K562 (cell line): ENCODE measurements at regions not wholly inside any gene's neighbourhood (a gene's known extent, or its start where the extent isn't known, plus 50 kb on each side); places are given as distances from the start of the nearest gene placed in this dataset.

Experiments
- ATAC-seq: fragments of 200-7000 bp; cut with Tn5 transposase; 3 replicates; pipeline ENCODE4 v1.9.1; 2020; ENCODE audit warnings: moderate library complexity
- BruUV-seq: library from RNA; stranded (reverse); fragments of 400-500 nt; replicated peaks from 2 replicates; lab custom pipeline; 2021; lab: Mats Ljungman, UMichigan
- CTCF ChIA-PET: fragments of 300-600 bp; formaldehyde crosslinking; extraction: SDS; loops from one replicate; lab custom pipeline; 2021; ENCODE audit warnings: low intra/inter-chr PET ratio; lab: Yijun Ruan, JAX
- POLR2A ChIA-PET: fragments of 300-600, 350-650 bp; sonication (Branson Sonifier 250); formaldehyde crosslinking; extraction: SDS; loops from one replicate; lab custom pipeline; 2021; ENCODE audit warnings: antibody characterized with exemption, inconsistent platforms; lab: Yijun Ruan, JAX
- DNase-seq, 4 experiments: peaks; one replicate each; pipeline versions ENCODE4 v3.0.0 to v3.0.0-alpha.2; 2011 to 2018; ENCODE audit warnings: low spot score in 3 of 4, mixed read lengths in 3 of 4; ENCODE audit errors: extremely low read depth in 1 of 4
- FAIRE-seq: peaks from 2 replicates; lab custom pipeline; 2011; peaks lifted over from hg19 to GRCh38; lab: Jason Lieb, UNC
- H2AFZ ChIP-seq: 2 replicates; pipeline ENCODE4 v1.6.0; 2011; ENCODE audit warnings: low read depth, low read length, control low read depth, inconsistent platforms
- H3K27ac ChIP-seq: fragments of 200-600 bp; 3 replicates; pipeline ENCODE4 v1.8.0; 2011; ENCODE audit warnings: low read depth, mild to moderate bottlenecking, control low read depth, inconsistent platforms, low read length, moderate library complexity, mixed read lengths; ENCODE audit errors: extremely low read depth
- H3K27me3 ChIP-seq, 2 experiments: fragments of 300-600 bp in 1 of 2; 2 replicates in 1 of 2; 3 replicates in 1 of 2; pipeline versions ENCODE4 v1.6.0 to v1.8.0; 2011; ENCODE audit warnings: inconsistent platforms in 2 of 2, low read length in 2 of 2, mild to moderate bottlenecking in 1 of 2, mixed read lengths in 1 of 2, moderate library complexity in 1 of 2; ENCODE audit not compliant: control insufficient read depth in 2 of 2, insufficient read depth in 2 of 2
- H3K36me3 ChIP-seq: fragments of 300-600 bp; 3 replicates; pipeline ENCODE4 v1.8.0; 2011; ENCODE audit warnings: mild to moderate bottlenecking, low read length, inconsistent platforms; ENCODE audit not compliant: control insufficient read depth, insufficient read depth
- H3K4me1 ChIP-seq, 2 experiments: fragments of 200-600 bp in 1 of 2; replicated peaks in 1 of 2; 2 replicates in 1 of 2; 3 replicates in 1 of 2; pipeline versions ENCODE4 v1.5.1 to v1.8.0; 2011; ENCODE audit warnings: inconsistent platforms in 2 of 2, low read length in 2 of 2, mild to moderate bottlenecking in 1 of 2, mixed read lengths in 1 of 2, moderate library complexity in 1 of 2; ENCODE audit not compliant: control insufficient read depth in 2 of 2, insufficient read depth in 2 of 2
- H3K4me2 ChIP-seq: 2 replicates; pipeline ENCODE4 v1.6.1; 2011; ENCODE audit warnings: low read length, control low read depth, inconsistent platforms, mixed read lengths; ENCODE audit not compliant: insufficient read depth
- H3K4me3 ChIP-seq: fragments of 200-600 bp; sonication (generic), shearing (Covaris generic); 2 replicates; pipeline ENCODE4 v1.5.1; 2016; ENCODE audit warnings: control low read depth, inconsistent platforms
- H3K79me2 ChIP-seq: fragments of 200-600 bp; 3 replicates; pipeline ENCODE4 v1.8.0; 2011; ENCODE audit warnings: low read length, inconsistent platforms; ENCODE audit not compliant: control insufficient read depth, insufficient read depth
- H3K9ac ChIP-seq, 2 experiments: 2 replicates each; pipeline versions ENCODE4 v1.6.0 to v1.6.1; 2011; ENCODE audit warnings: low read depth in 2 of 2, low read length in 2 of 2, control low read depth in 1 of 2, inconsistent platforms in 1 of 2, mild to moderate bottlenecking in 1 of 2, mixed read lengths in 1 of 2; ENCODE audit not compliant: insufficient read depth in 1 of 2
- H3K9me1 ChIP-seq: one replicate; pipeline ENCODE4 v1.6.0; 2011; ENCODE audit warnings: inconsistent platforms, mild to moderate bottlenecking, low read length, moderate library complexity; ENCODE audit not compliant: control insufficient read depth, insufficient read depth
- H3K9me3 ChIP-seq: replicated peaks from 2 replicates; pipeline ENCODE4 v1.5.1; 2011; ENCODE audit warnings: low read depth, low read length, inconsistent platforms; ENCODE audit not compliant: control insufficient read depth, insufficient read depth
- H4K20me1 ChIP-seq: replicated peaks from 2 replicates; pipeline ENCODE4 v1.6.1; 2011; ENCODE audit warnings: low read length, inconsistent platforms, mixed read lengths; ENCODE audit not compliant: control insufficient read depth, insufficient read depth
- CCNT2 ChIP-seq: IDR thresholded peaks from 2 replicates; pipeline ENCODE4 v1.6.1; 2011; ENCODE audit warnings: borderline replicate concordance, low read depth, mild to moderate bottlenecking, moderate library complexity, mixed read lengths, low read length; ENCODE audit not compliant: insufficient read length; ENCODE audit errors: extremely low read depth
- FOXK2 ChIP-seq, 2 experiments: fragments of 450-650 bp; IDR thresholded peaks in 1 of 2; conservative IDR thresholded peaks in 1 of 2; 2 replicates each; pipeline ENCODE4 v1.6.1; 2016; ENCODE audit warnings: low read depth in 2 of 2, mild to moderate bottlenecking in 1 of 2
- MEIS2 ChIP-seq: fragments of 450-650 bp; IDR thresholded peaks from 2 replicates; pipeline ENCODE4 v1.6.1; 2014; ENCODE audit warnings: mild to moderate bottlenecking; ENCODE audit not compliant: partially characterized antibody
- MTF1 ChIP-seq: fragments of 250-450 bp; sonication (Bioruptor Pico); IDR thresholded peaks from 2 replicates; pipeline ENCODE4 v1.9.0; 2021; ENCODE audit warnings: moderate library complexity, mild to moderate bottlenecking, inconsistent platforms, borderline replicate concordance
- NR0B1 ChIP-seq: fragments of 450-650 bp; IDR thresholded peaks from one replicate; pipeline ENCODE4 v1.6.1; 2018; ENCODE audit warnings: mild to moderate bottlenecking, moderate library complexity; ENCODE audit not compliant: partially characterized antibody
- SAFB ChIP-seq: fragments of 200-400 bp; formaldehyde crosslinking; IDR thresholded peaks from 2 replicates; pipeline ENCODE4 v1.6.1; 2017; ENCODE audit warnings: low read depth, low read length, borderline replicate concordance
- WGBS: fragments of 100-300 bp; shearing (Covaris generic); methylation state at CpG from one replicate; pipeline ENCODE4 v1.1.6; 2016; ENCODE audit warnings: low coverage, mixed read lengths; ENCODE audit not compliant: insufficient coverage; ENCODE audit errors: missing lambda C conversion rate; 5-methylcytosine and 5-hydroxymethylcytosine counted together
- in situ Hi-C: fragments of 300-500 bp; cut with MboI; formaldehyde crosslinking; loops from 4 replicates; pipeline ENCODE4 v1.15.0; 2018; ENCODE audit warnings: inconsistent platforms, mixed read lengths
- intact Hi-C: fragments of 100-400 bp; cut with micrococcal nuclease; formaldehyde crosslinking; loops from 2 replicates; pipeline ENCODE4 v1.14.2; 2022
- TF ChIP-seq, protein P1 (sequence below): fragments of 450-650 bp; IDR thresholded peaks from 2 replicates; pipeline ENCODE4 v1.6.1; 2018; ENCODE audit not compliant: partially characterized antibody

DNA sequence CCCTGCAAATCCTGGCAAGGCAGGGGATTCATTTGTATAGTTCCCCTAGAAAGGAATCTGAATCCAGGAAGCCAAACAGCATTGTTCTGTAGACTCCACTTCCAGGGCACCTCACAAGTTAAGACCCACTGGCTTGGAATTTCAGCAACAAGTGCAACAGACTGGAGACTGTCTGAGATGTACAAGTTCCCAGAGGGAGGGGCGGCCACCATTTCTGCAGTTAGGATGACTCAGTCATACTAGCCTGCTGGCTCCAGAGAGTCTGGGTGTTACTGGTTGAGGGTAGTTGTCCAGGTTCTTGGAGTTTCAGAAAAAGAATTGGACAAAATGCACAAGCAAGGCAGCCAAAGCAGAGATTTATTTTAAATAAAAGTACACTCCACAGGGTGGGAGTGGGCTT lies 384.2 kb downstream of the DSC3 start (continued):
- no peak for TF ChIP-seq MTF1
- TF ChIP-seq, protein P1, sequence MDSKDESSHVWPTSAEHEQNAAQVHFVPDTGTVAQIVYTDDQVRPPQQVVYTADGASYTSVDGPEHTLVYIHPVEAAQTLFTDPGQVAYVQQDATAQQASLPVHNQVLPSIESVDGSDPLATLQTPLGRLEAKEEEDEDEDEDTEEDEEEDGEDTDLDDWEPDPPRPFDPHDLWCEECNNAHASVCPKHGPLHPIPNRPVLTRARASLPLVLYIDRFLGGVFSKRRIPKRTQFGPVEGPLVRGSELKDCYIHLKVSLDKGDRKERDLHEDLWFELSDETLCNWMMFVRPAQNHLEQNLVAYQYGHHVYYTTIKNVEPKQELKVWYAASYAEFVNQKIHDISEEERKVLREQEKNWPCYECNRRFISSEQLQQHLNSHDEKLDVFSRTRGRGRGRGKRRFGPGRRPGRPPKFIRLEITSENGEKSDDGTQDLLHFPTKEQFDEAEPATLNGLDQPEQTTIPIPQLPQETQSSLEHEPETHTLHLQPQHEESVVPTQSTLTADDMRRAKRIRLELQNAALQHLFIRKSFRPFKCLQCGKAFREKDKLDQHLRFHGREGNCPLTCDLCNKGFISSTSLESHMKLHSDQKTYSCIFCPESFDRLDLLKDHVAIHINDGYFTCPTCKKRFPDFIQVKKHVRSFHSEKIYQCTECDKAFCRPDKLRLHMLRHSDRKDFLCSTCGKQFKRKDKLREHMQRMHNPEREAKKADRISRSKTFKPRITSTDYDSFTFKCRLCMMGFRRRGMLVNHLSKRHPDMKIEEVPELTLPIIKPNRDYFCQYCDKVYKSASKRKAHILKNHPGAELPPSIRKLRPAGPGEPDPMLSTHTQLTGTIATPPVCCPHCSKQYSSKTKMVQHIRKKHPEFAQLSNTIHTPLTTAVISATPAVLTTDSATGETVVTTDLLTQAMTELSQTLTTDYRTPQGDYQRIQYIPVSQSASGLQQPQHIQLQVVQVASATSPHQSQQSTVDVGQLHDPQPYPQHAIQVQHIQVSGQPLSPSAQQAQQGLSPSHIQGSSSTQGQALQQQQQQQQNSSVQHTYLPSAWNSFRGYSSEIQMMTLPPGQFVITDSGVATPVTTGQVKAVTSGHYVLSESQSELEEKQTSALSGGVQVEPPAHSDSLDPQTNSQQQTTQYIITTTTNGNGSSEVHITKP, result peak; percentile 89
- TF ChIP-seq FOXK2 (conservative IDR thresholded peaks at IDR 0.05 in 1 of 2, IDR thresholded peaks at IDR 0.05 in 1 of 2; ENCODE audit: low read depth in 2 of 2), result no peak
- no peak for TF ChIP-seq NR0B1
- TF ChIP-seq, all 486 proteins: peak for 7

GRCh38 chr18:30652387-30652786 lies 390.2 kb downstream of the DSC3 start:
- WGBS, result 39% methylated on average over 2 of the region's 2 CpGs
- no TSS peak for BruUV-seq
- H3K4me2 ChIP-seq, result no peak overlapping the region
- TF ChIP-seq MEIS2, result peak; percentile 16
- TF ChIP-seq CCNT2, result no peak
- no peak for TF ChIP-seq SAFB
- FAIRE-seq (no peak), ATAC-seq (no peak), DNase-seq (peak in 1 of 4 experiments; percentile 8)
- H3K9ac ChIP-seq, result no peak overlapping the region
- POLR2A ChIA-PET, result interaction anchor here (0.8 kb wide), 1 partner anchor 17 kb away, joined by 4 read pairs; no protein-coding TSS in a partner anchor
- no peak overlapping the region for H3K27ac ChIP-seq
- H2AFZ ChIP-seq, result no peak overlapping the region
- H3K4me1 ChIP-seq, result no peaks in the 10 kb centered on the region
- CTCF ChIA-PET, result no interaction called here
- H3K27me3 ChIP-seq, result no peaks in the 10 kb centered on the region
- no peaks in the 10 kb centered on the region for H3K79me2 ChIP-seq
- H3K4me3 ChIP-seq, result no peak overlapping the region
- H3K9me1 ChIP-seq, result no peaks in the 10 kb centered on the region
- H3K36me3 ChIP-seq, result no peaks in the 10 kb centered on the region
- H3K9me3 ChIP-seq, result no peaks in the 10 kb centered on the region
- no peaks in the 10 kb centered on the region for H4K20me1 ChIP-seq
- in situ Hi-C loops, result no loop called here
- intact Hi-C loops, result no loop called here
